OCI-LY3 (cell line): ENCODE measurements at regions not wholly inside any gene's neighbourhood (a gene's known extent, or its start where the extent isn't known, plus 50 kb on each side); places are given as distances from the start of the nearest gene placed in this dataset.

ENCODE experiments used
- H2AFZ ChIP-seq: fragments of 200-600, 300-600 bp; shearing (Covaris generic); 2 replicates; pipeline ENCODE4 v1.6.0; 2014; ENCODE audit warnings: antibody characterized with exemption, low read depth, low read length
- H3K27ac ChIP-seq: fragments of 200-600, 300-600 bp; sonication (generic); 2 replicates; pipeline ENCODE4 v1.5.1; 2014; ENCODE audit warnings: mild to moderate bottlenecking, low read length, moderate library complexity, mixed read lengths
- H3K27me3 ChIP-seq: fragments of 200-600, 300-600 bp; sonication (generic); 2 replicates; pipeline ENCODE4 v1.6.1; 2014; ENCODE audit warnings: low read depth, low read length, mixed read lengths
- H3K36me3 ChIP-seq: fragments of 200-600, 300-600 bp; sonication (generic); replicated peaks from 2 replicates; pipeline ENCODE3; 2014; ENCODE audit warnings: low read depth, low read length, mixed read lengths
- H3K4me1 ChIP-seq: fragments of 300-600, 200-600 bp; sonication (generic); 2 replicates; pipeline ENCODE4 v1.6.1; 2014; ENCODE audit warnings: low read length, mixed read lengths
- H3K4me2 ChIP-seq: fragments of 200-600, 300-600 bp; sonication (generic); 2 replicates; pipeline ENCODE4 v1.6.1; 2014; ENCODE audit warnings: low read length, mixed read lengths
- H3K4me3 ChIP-seq: fragments of 300-600, 200-600 bp; sonication (generic); 2 replicates; pipeline ENCODE4 v1.5.1; 2014; ENCODE audit warnings: antibody characterized with exemption, mild to moderate bottlenecking, low read length, moderate library complexity
- H3K79me2 ChIP-seq: fragments of 300-600, 200-600 bp; shearing (Covaris generic); 2 replicates; pipeline ENCODE4 v1.6.1; 2014; ENCODE audit warnings: mild to moderate bottlenecking, low read length, mixed read lengths
- H3K9ac ChIP-seq: fragments of 300-600, 200-600 bp; shearing (Covaris generic); 2 replicates; pipeline ENCODE4 v1.6.0; 2014; ENCODE audit warnings: mild to moderate bottlenecking, low read length, moderate library complexity
- H3K9me3 ChIP-seq: fragments of 200-600, 300-600 bp; shearing (Covaris generic); 2 replicates; pipeline ENCODE4 v1.6.1; 2014; ENCODE audit warnings: low read length, mixed read lengths; ENCODE audit not compliant: insufficient read depth
- H4K20me1 ChIP-seq: fragments of 200-600, 300-600 bp; sonication (generic); 2 replicates; pipeline ENCODE4 v1.6.1; 2016; ENCODE audit warnings: low read length, mixed read lengths; ENCODE audit not compliant: insufficient read depth
- CTCF ChIP-seq: fragments of 200-600, 300-600 bp; sonication (generic); IDR thresholded peaks from 2 replicates; pipeline ENCODE4 v1.5.1; 2014; ENCODE audit warnings: antibody characterized with exemption, low read length, low read depth
- EZH2phosphoT487 ChIP-seq: fragments of 200-600 bp; shearing (Covaris generic); IDR thresholded peaks from 2 replicates; pipeline ENCODE4 v1.6.1; 2018; ENCODE audit warnings: antibody characterized with exemption, mixed run types, low read depth

GRCh38 chrX:131816551-131817136 is 206.5 kb upstream of the STK26 start:
- Histone ChIP-seq H3K9ac (peak overlapping the region; percentile 58), H3K27ac (peak overlapping the region; percentile 50; the same call in 1 of the 2 replicates), H3K4me1 (peaks cover 31% of the 10 kb centered on the region), H3K27me3 (no peaks in the 10 kb centered on the region), H2AFZ (peak overlapping the region; percentile 86), H4K20me1 (no peaks in the 10 kb centered on the region), H3K4me2 (peak overlapping the region; percentile 75), H3K9me3 (no peaks in the 10 kb centered on the region), H3K79me2 (no peaks in the 10 kb centered on the region), H3K4me3 (peak overlapping the region; percentile 72), H3K36me3 (no peaks in the 10 kb centered on the region)
- TF ChIP-seq EZH2phosphoT487 (no peak), CTCF (peak; percentile 66)

- H3K79me2 ChIP-seq, result no peaks in the 10 kb centered on the region
- no peaks in the 10 kb centered on the region for H3K9me3 ChIP-seq
- no peak overlapping the region for H3K9ac ChIP-seq
- no peaks in the 10 kb centered on the region for H3K36me3 ChIP-seq
- no peak overlapping the region for H2AFZ ChIP-seq
- H3K4me2 ChIP-seq, result peak overlapping the region; percentile 75
- H3K4me3 ChIP-seq, result peak overlapping the region; percentile 32; the same call in 1 of the 2 replicates
- no peaks in the 10 kb centered on the region for H3K27me3 ChIP-seq
- no peak overlapping the region for H3K27ac ChIP-seq
- H3K4me1 ChIP-seq, result peaks cover 28% of the 10 kb centered on the region
- no peak for TF ChIP-seq EZH2phosphoT487
- no peak for TF ChIP-seq CTCF
- H4K20me1 ChIP-seq, result no peaks in the 10 kb centered on the region
Measured at GRCh38 chrX:131818297-131818936, 204.7 kb upstream of the STK26 start.

- peaks cover 22% of the 10 kb centered on the region for H3K4me1 ChIP-seq
- H3K27ac ChIP-seq, result no peak overlapping the region
- peak overlapping the region; percentile 19; the same call in 1 of the 2 replicates for H3K4me2 ChIP-seq
- no peak overlapping the region for H3K9ac ChIP-seq
- TF ChIP-seq CTCF (no peak), EZH2phosphoT487 (no peak)
- peak overlapping the region; percentile 74 for H2AFZ ChIP-seq
- H3K27me3 ChIP-seq, result no peaks in the 10 kb centered on the region
- no peaks in the 10 kb centered on the region for H4K20me1 ChIP-seq
- H3K9me3 ChIP-seq, result no peaks in the 10 kb centered on the region
- no peak overlapping the region for H3K4me3 ChIP-seq
- H3K79me2 ChIP-seq, result no peaks in the 10 kb centered on the region
- no peaks in the 10 kb centered on the region for H3K36me3 ChIP-seq
Measured at GRCh38 chrX:131821945-131822622, 201.0 kb upstream of the STK26 start.

- H3K27me3 ChIP-seq, result no peaks in the 10 kb centered on the region
- no peaks in the 10 kb centered on the region for H3K79me2 ChIP-seq
- peaks cover 22% of the 10 kb centered on the region for H3K4me1 ChIP-seq
- H3K4me3 ChIP-seq, result no peak overlapping the region
- H3K36me3 ChIP-seq, result no peaks in the 10 kb centered on the region
- no peak overlapping the region for H3K9ac ChIP-seq
- H4K20me1 ChIP-seq, result no peaks in the 10 kb centered on the region
- H2AFZ ChIP-seq, result no peak overlapping the region
- TF ChIP-seq CTCF, result no peak
- no peak for TF ChIP-seq EZH2phosphoT487
- no peak overlapping the region for H3K27ac ChIP-seq
- no peaks in the 10 kb centered on the region for H3K9me3 ChIP-seq
- no peak overlapping the region for H3K4me2 ChIP-seq
Measured at GRCh38 chrX:131826572-131826971, 196.5 kb upstream of the STK26 start.
